PC-3 (cell line): ENCODE measurements at regions not wholly inside any gene's neighbourhood (a gene's known extent, or its start where the extent isn't known, plus 50 kb on each side); places are given as distances from the start of the nearest gene placed in this dataset.

Source experiments
- ATAC-seq: fragments of 200-7000 bp; cut with Tn5 transposase; 2 replicates; pipeline ENCODE4 v1.9.1; 2020; ENCODE audit warnings: mild to moderate bottlenecking, moderate library complexity
- BruUV-seq: library from RNA; stranded (reverse); fragments of 400-500 nt; replicated peaks from 2 replicates; lab custom pipeline; 2021; lab: Mats Ljungman, UMichigan
- CTCF ChIA-PET: fragments of 300-600 bp; sonication (Branson Sonifier 250); formaldehyde crosslinking; loops from one replicate; lab custom pipeline; 2022; ENCODE audit warnings: antibody characterized with exemption; lab: Charles Lee
- POLR2A ChIA-PET: fragments of 300-600 bp; sonication (Branson Sonifier 250); formaldehyde crosslinking; loops from one replicate; lab custom pipeline; 2022; ENCODE audit warnings: antibody characterized with exemption; ENCODE audit not compliant: unreplicated experiment; lab: Charles Lee
- DNase-seq: peaks from one replicate; pipeline ENCODE4 v3.0.0-alpha.2; 2015
- H2AFZ ChIP-seq: fragments of 300-600 bp; sonication (generic); 2 replicates; pipeline ENCODE4 v1.6.0; 2016; ENCODE audit warnings: antibody characterized with exemption, low read length
- H3F3A ChIP-seq: fragments of 300-600 bp; sonication (generic); one replicate; pipeline ENCODE4 v1.6.0; 2017; ENCODE audit warnings: antibody characterized with exemption, low read length, control low read depth, mild to moderate bottlenecking; ENCODE audit not compliant: unreplicated experiment
- H3K27ac ChIP-seq: fragments of 300-600 bp; sonication (generic); 2 replicates; pipeline ENCODE4 v1.5.1; 2016; ENCODE audit warnings: mild to moderate bottlenecking, low read length
- H3K27me3 ChIP-seq: fragments of 300-600 bp; sonication (generic); 2 replicates; pipeline ENCODE4 v1.6.1; 2016; ENCODE audit warnings: low read length, mixed read lengths
- H3K36me3 ChIP-seq: fragments of 300-600 bp; sonication (generic); 2 replicates; pipeline ENCODE4 v1.6.1; 2016; ENCODE audit warnings: low read depth, mixed run types, low read length, mixed read lengths
- H3K4me1 ChIP-seq: fragments of 300-600 bp; sonication (generic); 2 replicates; pipeline ENCODE4 v1.5.1; 2016; ENCODE audit warnings: low read length; ENCODE audit not compliant: insufficient read depth
- H3K4me2 ChIP-seq: fragments of 300-600 bp; sonication (generic); 2 replicates; pipeline ENCODE4 v1.6.0; 2016; ENCODE audit warnings: low read length
- H3K4me3 ChIP-seq: fragments of 300-600 bp; sonication (generic); 2 replicates; pipeline ENCODE4 v1.5.1; 2016; ENCODE audit warnings: mild to moderate bottlenecking, low read length, mixed read lengths
- H3K79me2 ChIP-seq: fragments of 300-600 bp; sonication (generic); 2 replicates; pipeline ENCODE4 v1.6.1; 2017; ENCODE audit warnings: low read length, mixed read lengths
- H3K9ac ChIP-seq: fragments of 300-600 bp; sonication (generic); 2 replicates; pipeline ENCODE4 v1.6.0; 2016; ENCODE audit warnings: mild to moderate bottlenecking, low read length
- H3K9me2 ChIP-seq: fragments of 300-600 bp; sonication (generic); replicated peaks from 2 replicates; pipeline ENCODE4 v1.6.1; 2016; ENCODE audit warnings: mixed run types, low read length, mixed read lengths
- H3K9me3 ChIP-seq: fragments of 300-600 bp; sonication (generic); 2 replicates; pipeline ENCODE4 v1.6.1; 2016; ENCODE audit warnings: low read length, mixed read lengths
- H4K20me1 ChIP-seq: fragments of 300-600 bp; sonication (generic); 2 replicates; pipeline ENCODE4 v1.6.1; 2016; ENCODE audit warnings: low read length, mixed read lengths
- EZH2 ChIP-seq: fragments of 300-600 bp; sonication (generic); IDR thresholded peaks from one replicate; pipeline ENCODE4 v1.6.1; 2017; ENCODE audit warnings: antibody characterized with exemption, mild to moderate bottlenecking, low read length; ENCODE audit not compliant: unreplicated experiment
- EZH2phosphoT487 ChIP-seq: fragments of 300-600 bp; sonication (generic); IDR thresholded peaks from 2 replicates; pipeline ENCODE4 v1.6.1; 2018; ENCODE audit warnings: mild to moderate bottlenecking, antibody characterized with exemption, low read length, borderline replicate concordance
- intact Hi-C: fragments of 100-400 bp; cut with micrococcal nuclease; formaldehyde crosslinking; loops from 2 replicates; pipeline ENCODE4 v1.9.0; 2023
- TF ChIP-seq, protein P1 (sequence below): fragments of 300-600 bp; sonication (generic); conservative IDR thresholded peaks from 2 replicates; pipeline ENCODE4 v1.5.1; 2017; ENCODE audit warnings: antibody characterized with exemption, low read depth, mild to moderate bottlenecking, low read length

DNA sequence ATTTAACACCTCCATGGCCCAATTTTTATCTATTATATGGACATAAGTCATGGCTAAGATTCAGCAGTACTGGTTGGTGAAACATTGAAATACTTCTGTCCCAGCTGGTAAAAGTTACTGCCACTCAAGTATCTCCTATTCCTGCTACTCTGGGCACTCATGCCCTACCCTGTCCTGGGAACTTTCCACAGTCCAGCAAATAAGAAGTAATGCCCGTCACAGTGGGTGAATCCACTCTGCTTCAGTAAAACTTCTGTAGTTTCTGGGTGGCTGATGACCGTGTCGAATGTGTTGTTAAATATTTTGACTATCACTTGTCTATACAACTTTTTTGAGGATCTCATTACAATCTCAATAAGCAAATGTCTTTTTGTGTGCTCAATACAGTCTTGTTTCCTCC, 209.3 kb upstream of the IGF1 start:
- Histone ChIP-seq H3K79me2 (no peaks in the 10 kb centered on the region), H3K9me2 (no peaks in the 10 kb centered on the region), H3K27ac (no peak overlapping the region), H3K4me2 (no peak overlapping the region), H3K4me1 (no peaks in the 10 kb centered on the region), H3K9me3 (0 out of 2 replicates have a peak, but pooled peaks cover 5% of the 10 kb centered on the region), H3K36me3 (no peaks in the 10 kb centered on the region), H4K20me1 (no peaks in the 10 kb centered on the region), H3F3A (no peaks in the 10 kb centered on the region), H2AFZ (no peak overlapping the region), H3K4me3 (no peak overlapping the region), H3K27me3 (no peaks in the 10 kb centered on the region), H3K9ac (no peak overlapping the region)
- DNase-seq = no peak
- BruUV-seq = no TSS peak
- intact Hi-C loops = no loop called here
- CTCF ChIA-PET = no interaction called here
- no peak for ATAC-seq
- TF ChIP-seq EZH2 (no peak), EZH2phosphoT487 (no peak)
- TF ChIP-seq, protein P1, sequence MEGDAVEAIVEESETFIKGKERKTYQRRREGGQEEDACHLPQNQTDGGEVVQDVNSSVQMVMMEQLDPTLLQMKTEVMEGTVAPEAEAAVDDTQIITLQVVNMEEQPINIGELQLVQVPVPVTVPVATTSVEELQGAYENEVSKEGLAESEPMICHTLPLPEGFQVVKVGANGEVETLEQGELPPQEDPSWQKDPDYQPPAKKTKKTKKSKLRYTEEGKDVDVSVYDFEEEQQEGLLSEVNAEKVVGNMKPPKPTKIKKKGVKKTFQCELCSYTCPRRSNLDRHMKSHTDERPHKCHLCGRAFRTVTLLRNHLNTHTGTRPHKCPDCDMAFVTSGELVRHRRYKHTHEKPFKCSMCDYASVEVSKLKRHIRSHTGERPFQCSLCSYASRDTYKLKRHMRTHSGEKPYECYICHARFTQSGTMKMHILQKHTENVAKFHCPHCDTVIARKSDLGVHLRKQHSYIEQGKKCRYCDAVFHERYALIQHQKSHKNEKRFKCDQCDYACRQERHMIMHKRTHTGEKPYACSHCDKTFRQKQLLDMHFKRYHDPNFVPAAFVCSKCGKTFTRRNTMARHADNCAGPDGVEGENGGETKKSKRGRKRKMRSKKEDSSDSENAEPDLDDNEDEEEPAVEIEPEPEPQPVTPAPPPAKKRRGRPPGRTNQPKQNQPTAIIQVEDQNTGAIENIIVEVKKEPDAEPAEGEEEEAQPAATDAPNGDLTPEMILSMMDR = no peak
- POLR2A ChIA-PET = no interaction called here

DNA sequence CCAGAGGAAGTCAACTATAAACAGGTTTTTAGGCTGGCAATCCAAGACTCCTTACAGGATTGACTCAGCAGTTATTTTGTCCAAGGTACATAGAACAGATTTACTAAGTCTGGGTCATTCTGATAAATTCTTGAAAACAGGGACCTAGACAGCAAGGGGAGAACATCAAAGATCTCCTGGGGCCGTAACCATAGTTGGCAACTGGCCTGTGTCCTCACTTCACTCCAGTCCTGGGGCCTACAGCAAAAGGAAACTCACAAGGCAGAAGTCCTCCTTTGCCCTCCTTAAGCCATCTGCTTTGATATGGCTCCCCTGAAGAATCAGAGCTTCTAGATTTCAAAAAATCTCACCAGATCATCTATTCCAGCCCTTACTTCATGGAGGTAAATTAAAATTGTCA, 207.2 kb upstream of the IGF1 start:
- ChIA-PET POLR2A (no interaction called here), CTCF (no interaction called here)
- no peak overlapping the region for H3K4me2 ChIP-seq
- H2AFZ ChIP-seq = no peak overlapping the region
- ATAC-seq (no peak), DNase-seq (no peak)
- no peaks in the 10 kb centered on the region for H3K9me2 ChIP-seq
- no peak overlapping the region for H3K4me3 ChIP-seq
- no TSS peak for BruUV-seq
- TF ChIP-seq, protein P1 = no peak
- TF ChIP-seq EZH2phosphoT487 = no peak
- no peak for TF ChIP-seq EZH2
- H3K9ac ChIP-seq = no peak overlapping the region
- no peaks in the 10 kb centered on the region for H3K79me2 ChIP-seq
- no peaks in the 10 kb centered on the region for H3K27me3 ChIP-seq
- intact Hi-C loops = no loop called here
- no peak overlapping the region for H3K27ac ChIP-seq
- no peaks in the 10 kb centered on the region for H4K20me1 ChIP-seq
- H3K4me1 ChIP-seq = no peaks in the 10 kb centered on the region
- 0 out of 2 replicates have a peak, but pooled peaks cover 5% of the 10 kb centered on the region for H3K9me3 ChIP-seq
- no peaks in the 10 kb centered on the region for H3F3A ChIP-seq
- no peaks in the 10 kb centered on the region for H3K36me3 ChIP-seq

DNA sequence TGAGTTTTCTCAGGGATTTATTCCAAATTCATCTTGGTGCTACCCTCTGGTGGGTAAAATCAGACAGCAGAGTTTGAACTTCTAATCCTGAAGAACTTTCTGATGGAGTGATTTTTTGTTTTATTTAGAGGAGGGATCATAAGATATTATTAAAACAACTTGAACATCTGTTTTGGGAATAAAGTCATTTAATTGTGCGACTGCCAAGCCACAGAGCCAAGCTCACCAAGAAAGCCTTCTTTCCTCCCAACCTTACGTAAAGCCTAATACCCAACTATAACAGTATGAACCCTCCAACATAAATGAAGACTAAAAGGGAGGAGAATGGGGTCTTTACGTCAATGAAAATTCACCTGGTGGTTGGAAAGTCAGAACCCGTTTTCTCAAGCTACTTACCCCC, 205.5 kb upstream of the IGF1 start:
- Histone ChIP-seq H3K4me3 (no peak overlapping the region), H3K4me1 (no peaks in the 10 kb centered on the region), H3K27ac (no peak overlapping the region), H3K79me2 (no peaks in the 10 kb centered on the region), H3K27me3 (no peaks in the 10 kb centered on the region), H3K9me3 (0 out of 2 replicates have a peak, but pooled peaks cover 5% of the 10 kb centered on the region), H3K36me3 (no peaks in the 10 kb centered on the region), H3K9me2 (no peaks in the 10 kb centered on the region), H3K4me2 (no peak overlapping the region), H3K9ac (no peak overlapping the region), H2AFZ (no peak overlapping the region), H4K20me1 (no peaks in the 10 kb centered on the region), H3F3A (no peaks in the 10 kb centered on the region)
- DNase-seq = no peak
- TF ChIP-seq, protein P1 = no peak
- no peak for TF ChIP-seq EZH2phosphoT487
- no peak for TF ChIP-seq EZH2
- POLR2A ChIA-PET = no interaction called here
- BruUV-seq = no TSS peak
- intact Hi-C loops = no loop called here
- no peak for ATAC-seq
- CTCF ChIA-PET = no interaction called here
